Cardiac muscle cell (in vitro differentiated cells and primary cell): ENCODE measurements at regions not wholly inside any gene's neighbourhood (a gene's known extent, or its start where the extent isn't known, plus 50 kb on each side); places are given as distances from the start of the nearest gene placed in this dataset.

ENCODE experiments used
- DNase-seq, 2 donors: peaks; one replicate each; pipeline versions ENCODE4 v3.0.0 to v3.0.0-alpha.2; 2010 to 2017; ENCODE audit warnings: low read depth in 1 of 2, low spot score in 1 of 2
- H3K27ac ChIP-seq: fragments of 200-600 bp; sonication (generic); 2 replicates; pipeline ENCODE4 v1.5.1; 2016
- H3K27me3 ChIP-seq: fragments of 200-600 bp; sonication (generic); 2 replicates; pipeline ENCODE4 v1.6.0; 2016; ENCODE audit warnings: control low read depth
- H3K36me3 ChIP-seq: fragments of 200-600 bp; sonication (generic); 2 replicates; pipeline ENCODE4 v1.5.1; 2016; ENCODE audit warnings: control low read depth
- H3K4me1 ChIP-seq: fragments of 200-600 bp; sonication (generic); 2 replicates; pipeline ENCODE4 v1.8.1; 2017; ENCODE audit warnings: low read depth, mild to moderate bottlenecking, mixed run types
- H3K4me3 ChIP-seq: fragments of 200-600 bp; sonication (generic); 2 replicates; pipeline ENCODE4 v1.5.1; 2016; ENCODE audit warnings: mild to moderate bottlenecking
- H3K9me3 ChIP-seq: fragments of 200-600 bp; sonication (generic); 2 replicates; pipeline ENCODE4 v1.5.1; 2017; ENCODE audit warnings: low read depth, mild to moderate bottlenecking, control low read depth
- CTCF ChIP-seq: IDR thresholded peaks from 2 replicates; pipeline ENCODE4 v1.5.1; 2012; ENCODE audit warnings: low read depth, mild to moderate bottlenecking, low read length

GRCh38 chr2:40592218-40592617, 140.3 kb upstream of the SLC8A1 start:
- Histone ChIP-seq H3K4me1 (peaks cover 20% of the 10 kb centered on the region), H3K27ac (peak overlapping the region; percentile 74), H3K27me3 (no peaks in the 10 kb centered on the region), H3K9me3 (no peaks in the 10 kb centered on the region), H3K36me3 (no peaks in the 10 kb centered on the region), H3K4me3 (peak overlapping the region; percentile 3)
- peak in 1 of 2 donors; percentile 49 for DNase-seq
- TF ChIP-seq CTCF, result no peak

- Histone ChIP-seq H3K4me3 (no peak overlapping the region), H3K27me3 (no peaks in the 10 kb centered on the region), H3K27ac (no peak overlapping the region), H3K36me3 (no peaks in the 10 kb centered on the region), H3K9me3 (no peaks in the 10 kb centered on the region), H3K4me1 (no peaks in the 10 kb centered on the region)
- DNase-seq, result no peak
- no peak for TF ChIP-seq CTCF
Observed at GRCh38 chr2:40606862-40607261, 155.0 kb upstream of the SLC8A1 start.

GRCh38 chr2:40611196-40611595, 159.3 kb upstream of the SLC8A1 start:
- Histone ChIP-seq H3K27me3 (no peaks in the 10 kb centered on the region), H3K4me1 (no peaks in the 10 kb centered on the region), H3K36me3 (no peaks in the 10 kb centered on the region), H3K9me3 (no peaks in the 10 kb centered on the region), H3K4me3 (no peak overlapping the region), H3K27ac (no peak overlapping the region)
- DNase-seq, result peak in 1 of 2 donors; percentile 52
- no peak for TF ChIP-seq CTCF

- Histone ChIP-seq H3K4me1 (no peaks in the 10 kb centered on the region), H3K27ac (no peak overlapping the region), H3K27me3 (no peaks in the 10 kb centered on the region), H3K4me3 (no peak overlapping the region), H3K36me3 (no peaks in the 10 kb centered on the region), H3K9me3 (no peaks in the 10 kb centered on the region)
- no peak for TF ChIP-seq CTCF
- DNase-seq, result peak in 1 of 2 donors; percentile 71
Observed at GRCh38 chr2:40625849-40626248, 174.0 kb upstream of the SLC8A1 start.

- no peaks in the 10 kb centered on the region for H3K27me3 ChIP-seq
- no peaks in the 10 kb centered on the region for H3K4me1 ChIP-seq
- DNase-seq, result no peak
- H3K9me3 ChIP-seq, result no peaks in the 10 kb centered on the region
- H3K36me3 ChIP-seq, result no peaks in the 10 kb centered on the region
- no peak for TF ChIP-seq CTCF
- no peak overlapping the region for H3K4me3 ChIP-seq
- no peak overlapping the region for H3K27ac ChIP-seq
Observed at GRCh38 chr2:40628556-40628955, 176.7 kb upstream of the SLC8A1 start.
